NCI-H2107 treated with DMSO at 0.1 percent for 48 hours (cell line): ENCODE measurements at regions not wholly inside any gene's neighbourhood (a gene's known extent, or its start where the extent isn't known, plus 50 kb on each side); places are given as distances from the start of the nearest gene placed in this dataset.

Source experiments
- DNase-seq: peaks from one replicate; lab custom pipeline; 2025; ENCODE audit not compliant: unreplicated experiment; lab: John Stamatoyannopoulos, UW

- DNase-seq, result no peak
These were observed 583.4 kb downstream of the VRK1 start for GRCh38 chr14:97380539-97380941.

GRCh38 chr14:97381309-97381708 is 584.1 kb downstream of the VRK1 start:
- no peak for DNase-seq

GRCh38 chr14:97382616-97383226 is 585.5 kb downstream of the VRK1 start:
- peak; percentile 27 for DNase-seq

DNA sequence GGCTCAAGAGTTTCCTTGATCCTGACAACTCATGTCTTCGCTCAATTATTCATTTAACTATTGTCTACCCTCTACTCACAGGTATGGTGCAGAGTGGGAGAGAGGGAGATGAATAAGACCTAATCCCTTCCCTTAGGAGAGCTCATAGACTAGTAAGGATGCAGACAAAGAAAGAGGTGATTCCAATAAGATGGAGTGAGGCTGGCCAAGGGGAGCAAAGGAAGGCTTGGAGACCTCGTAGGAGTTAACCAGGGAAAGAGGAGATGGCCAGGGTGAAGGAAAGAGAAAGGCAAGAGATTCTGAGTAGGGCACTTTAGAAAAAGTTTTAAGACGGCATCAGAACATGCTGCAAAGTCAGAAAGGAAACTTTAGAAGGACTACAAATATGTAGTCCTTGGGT is 588.5 kb downstream of the VRK1 start:
- no peak for DNase-seq

GRCh38 chr14:97387252-97387874 is 590.2 kb downstream of the VRK1 start:
- DNase-seq, result no peak

- DNase-seq, result no peak
These were observed 591.2 kb downstream of the VRK1 start for GRCh38 chr14:97388408-97388807.

- DNase-seq, result no peak
These were observed 593.0 kb downstream of the VRK1 start for GRCh38 chr14:97390096-97390724.

GRCh38 chr14:97393244-97393643 is 596.1 kb downstream of the VRK1 start:
- DNase-seq, result no peak

DNA sequence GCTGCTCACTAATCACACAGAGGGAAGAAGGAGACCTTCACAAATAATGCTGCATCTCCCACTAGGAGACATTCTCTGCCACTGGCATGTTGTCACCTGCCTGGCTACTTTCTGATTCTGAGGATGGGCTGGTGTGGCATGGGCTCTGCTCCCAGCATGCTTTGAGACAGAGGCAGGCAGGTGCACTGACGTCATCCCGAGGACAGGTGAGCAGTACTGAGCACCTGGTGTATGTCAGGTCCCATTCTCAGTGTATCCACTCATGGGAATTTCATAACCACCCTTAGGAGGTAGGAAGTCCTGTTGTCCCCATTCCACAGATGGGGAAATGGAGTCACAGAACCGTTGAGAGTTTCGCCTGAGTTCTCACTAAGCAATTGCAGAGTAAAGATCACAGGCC is 597.9 kb downstream of the VRK1 start:
- peak; percentile 6 for DNase-seq

- DNase-seq, result no peak
These were observed 604.5 kb downstream of the VRK1 start for GRCh38 chr14:97401714-97402113.

GRCh38 chr14:97402279-97402678 is 605.1 kb downstream of the VRK1 start:
- DNase-seq, result no peak

DNA sequence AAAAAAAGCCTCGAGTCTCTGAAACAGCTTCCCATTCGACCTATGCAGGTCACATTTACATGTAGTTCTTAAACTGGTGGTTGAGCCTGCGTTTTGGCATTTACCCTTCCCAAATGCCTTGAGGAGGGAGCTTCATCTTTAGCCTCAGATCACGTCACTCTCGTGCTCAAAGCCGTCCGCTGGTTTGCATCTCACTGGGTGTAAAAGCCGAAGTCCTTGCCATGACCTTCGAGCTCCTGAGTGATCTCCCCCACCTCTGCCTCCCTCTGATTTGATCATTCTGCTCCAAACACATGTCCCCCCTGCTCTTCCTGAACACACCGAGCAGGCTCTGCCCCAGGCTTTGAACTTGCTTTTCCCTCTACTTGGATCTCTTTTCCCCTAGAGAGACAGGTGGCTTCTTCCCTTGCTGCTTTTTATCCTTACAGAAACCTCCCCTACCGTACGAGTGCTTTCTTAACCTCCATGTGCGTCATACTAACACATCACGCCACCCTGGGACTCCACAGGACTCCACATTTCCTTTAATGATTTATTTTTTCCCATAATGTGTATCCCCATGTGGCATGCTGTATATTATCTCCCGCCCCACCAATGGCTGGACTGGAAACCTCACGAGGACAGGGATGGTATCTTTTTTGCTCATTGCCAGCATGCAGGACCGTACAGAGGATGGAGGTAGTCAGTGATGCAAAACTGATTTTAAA is 610.7 kb downstream of the VRK1 start:
- no peak for DNase-seq

DNA sequence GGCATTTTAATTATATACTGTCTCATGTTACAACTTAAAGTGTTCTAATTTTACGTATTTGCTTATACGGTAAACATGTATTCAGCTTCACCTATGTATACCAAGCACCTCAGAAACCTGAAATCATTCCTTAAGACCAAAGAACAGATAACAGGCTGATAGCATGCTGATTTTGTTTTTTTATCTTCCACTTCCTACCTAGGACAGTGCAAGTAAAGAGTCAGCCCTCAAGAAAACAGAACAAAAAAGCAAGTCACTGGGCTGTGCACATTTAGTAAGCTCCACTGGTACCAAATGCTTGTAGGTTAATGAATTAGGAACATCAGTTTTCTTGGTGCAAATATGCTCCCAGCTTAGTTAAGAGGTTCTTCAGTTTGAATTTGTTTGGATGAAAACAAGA is 611.3 kb downstream of the VRK1 start:
- no peak for DNase-seq

GRCh38 chr14:97408937-97409815 is 612.0 kb downstream of the VRK1 start:
- no peak for DNase-seq

DNA sequence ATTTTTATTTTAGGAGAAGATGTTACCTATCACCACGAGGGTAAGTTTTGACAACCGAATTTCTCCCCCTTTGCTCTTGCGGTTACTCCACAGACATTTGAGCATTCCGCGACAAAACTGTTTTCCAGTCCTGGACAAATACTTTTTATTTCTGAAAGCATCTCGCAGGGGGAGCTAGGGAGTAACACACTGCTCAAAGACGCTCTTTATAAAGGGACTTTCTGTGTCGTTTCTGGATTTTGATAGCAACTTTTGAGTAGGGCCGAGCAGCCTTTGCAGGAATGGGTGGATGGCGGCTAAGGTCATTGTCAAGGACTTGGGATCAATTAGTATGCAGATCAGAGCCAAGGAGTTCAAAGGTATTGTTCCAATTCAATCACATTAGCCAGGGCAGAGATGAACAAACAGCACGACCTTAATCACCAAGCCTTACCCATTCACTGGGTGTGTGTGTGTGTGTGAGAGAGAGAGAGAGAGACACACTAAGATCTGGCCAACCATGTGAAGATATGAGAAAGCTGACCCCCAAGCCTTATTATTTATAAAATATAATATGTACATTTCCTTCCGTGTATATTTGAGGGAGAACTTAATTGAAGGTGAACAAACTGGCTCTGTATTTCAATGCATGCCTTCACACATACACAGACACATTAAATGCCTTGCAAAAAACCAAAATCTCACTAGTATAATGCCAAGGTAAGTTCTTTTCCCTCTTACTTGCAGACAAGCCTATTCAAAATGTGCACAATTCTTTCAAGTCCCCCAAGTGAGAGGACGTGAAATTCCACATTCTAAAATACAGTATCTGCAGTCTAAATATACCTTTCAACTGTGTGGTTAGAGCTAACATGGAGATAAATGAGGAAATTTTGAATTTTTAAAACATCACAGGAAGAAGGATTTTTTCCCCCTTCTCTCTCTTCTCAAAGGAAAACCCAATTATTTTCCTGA is 613.8 kb downstream of the VRK1 start:
- DNase-seq, result no peak

DNA sequence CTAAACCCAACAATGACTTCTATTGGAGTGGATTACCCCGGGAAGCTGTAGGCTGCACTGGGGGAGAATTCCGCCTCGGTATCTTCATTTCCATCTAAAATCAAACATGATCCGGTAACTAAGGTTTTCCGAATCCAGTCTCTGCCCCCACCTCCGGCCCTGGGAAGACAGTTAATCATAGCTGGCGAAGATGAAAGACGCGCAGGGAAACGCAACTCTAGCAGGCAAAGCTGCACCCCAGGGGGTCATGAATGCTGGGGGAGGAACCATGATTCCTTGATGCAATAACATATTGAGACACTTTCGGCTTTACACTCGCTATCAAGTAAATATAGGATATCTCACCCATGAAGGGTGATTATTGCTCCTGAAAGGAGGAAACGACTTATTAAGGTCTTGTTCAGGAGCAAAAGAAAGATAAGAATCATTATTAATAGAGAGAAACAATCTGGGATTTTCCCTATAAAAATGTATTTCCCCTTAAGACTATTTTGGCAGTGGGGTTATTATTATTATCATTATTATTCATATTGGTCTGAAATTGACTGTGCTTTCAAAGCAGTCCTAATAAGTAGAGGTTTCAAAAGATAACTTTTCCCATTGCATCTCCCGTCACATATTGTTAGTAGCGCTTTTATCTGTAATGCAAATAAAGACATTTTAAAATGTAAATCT is 614.9 kb downstream of the VRK1 start:
- no peak for DNase-seq

DNA sequence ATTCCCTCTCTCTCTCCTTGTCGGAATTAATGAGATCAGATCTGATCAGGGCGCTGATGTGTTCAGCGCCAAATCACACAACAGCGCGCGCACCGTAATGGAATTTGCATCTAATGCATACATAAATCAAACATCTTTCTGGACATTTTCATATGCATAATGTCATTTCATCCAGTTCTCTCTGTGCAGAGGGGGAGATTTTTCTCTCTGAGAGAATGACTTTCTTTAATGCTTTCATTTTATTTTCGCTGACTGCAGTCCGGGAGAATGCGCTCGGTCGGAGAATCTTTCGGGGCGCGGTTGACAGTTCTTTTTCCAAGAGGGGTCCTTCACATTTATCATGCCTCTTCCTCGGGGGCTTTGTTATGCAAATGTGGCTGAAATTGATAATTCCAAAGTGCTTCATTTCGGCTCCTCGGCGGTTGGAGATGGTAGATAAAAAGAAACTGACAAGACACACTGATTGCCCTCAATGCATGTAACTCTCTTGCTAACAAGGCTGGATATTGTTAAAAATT is 615.9 kb downstream of the VRK1 start:
- no peak for DNase-seq

DNA sequence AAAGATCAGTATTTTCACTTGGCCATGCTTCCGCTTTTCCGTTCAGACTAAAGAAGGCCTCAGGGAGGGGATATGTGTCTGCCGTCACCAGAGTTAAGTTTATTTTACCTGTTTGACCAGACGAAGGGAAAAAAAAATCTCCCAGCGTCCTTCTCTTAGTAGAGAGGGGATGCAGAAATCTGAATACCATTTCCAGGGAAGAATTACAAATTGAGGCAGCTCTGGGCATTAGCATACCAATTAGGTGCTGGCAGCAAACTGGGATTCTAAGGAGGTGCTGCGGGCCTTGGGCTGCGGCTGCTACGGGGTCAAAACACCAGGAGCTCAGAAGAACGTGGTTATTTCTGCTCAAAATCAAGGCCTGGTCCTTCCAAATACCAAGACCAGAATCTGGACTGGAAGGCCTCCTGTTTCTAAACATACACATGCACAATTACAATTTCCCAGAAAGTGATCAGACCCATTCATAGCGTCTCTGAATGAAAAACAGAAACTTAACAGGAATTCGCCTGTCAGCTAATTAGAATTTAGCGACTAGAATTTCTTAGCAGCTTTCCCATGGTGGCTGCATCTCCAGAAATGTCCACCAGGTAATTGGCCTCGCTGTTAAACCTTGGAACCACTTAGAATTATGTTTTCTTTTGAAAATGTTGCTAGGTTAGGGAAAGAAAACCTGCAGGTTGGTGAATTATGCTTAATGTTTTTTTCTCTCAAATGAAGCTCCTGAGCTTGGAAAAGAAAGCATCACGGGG is 617.0 kb downstream of the VRK1 start:
- no peak for DNase-seq
